PFSK-1 (cell line): ENCODE measurements at regions not wholly inside any gene's neighbourhood (a gene's known extent, or its start where the extent isn't known, plus 50 kb on each side); places are given as distances from the start of the nearest gene placed in this dataset.

ENCODE experiments used
- FOXP2 ChIP-seq: optimal IDR thresholded peaks from 2 replicates; pipeline ENCODE3; 2011; ENCODE audit warnings: borderline replicate concordance, control low read depth, inconsistent platforms; ENCODE audit not compliant: insufficient read depth; ENCODE audit errors: extremely low read length, extremely low read depth
- POLR2AphosphoS5 ChIP-seq: IDR thresholded peaks from 2 replicates; pipeline ENCODE4 v1.6.1; 2012; ENCODE audit warnings: low read depth, mild to moderate bottlenecking, control low read depth, low read length, moderate library complexity
- REST ChIP-seq, 2 experiments: IDR thresholded peaks; 2 replicates each; pipeline versions ENCODE4 v1.6.1 to v1.8.0; 2011 to 2012; ENCODE audit warnings: low read depth in 2 of 2, low read length in 2 of 2, control low read depth in 1 of 2, inconsistent platforms in 1 of 2, mild to moderate bottlenecking in 1 of 2, moderate library complexity in 1 of 2; ENCODE audit not compliant: insufficient read depth in 1 of 2
- SIN3A ChIP-seq: IDR thresholded peaks from 2 replicates; pipeline ENCODE4 v1.6.1; 2012; ENCODE audit warnings: mild to moderate bottlenecking, low read length, moderate library complexity, borderline replicate concordance; ENCODE audit not compliant: insufficient read depth

GRCh38 chr1:173300061-173301044 lies 93.2 kb upstream of the TNFSF4 start:
- TF ChIP-seq POLR2AphosphoS5 (no peak), FOXP2 (no peak), REST (IDR thresholded peaks at IDR 0.05; ENCODE audit: insufficient read depth in 1 of 2, low read depth in 2 of 2, low read length in 2 of 2) (no peak), SIN3A (no peak)
